Neural cell (in vitro differentiated cells): ENCODE measurements at regions not wholly inside any gene's neighbourhood (a gene's known extent, or its start where the extent isn't known, plus 50 kb on each side); places are given as distances from the start of the nearest gene placed in this dataset.

Source experiments
- CTCF ChIP-seq: fragments of 450-650 bp; IDR thresholded peaks from 2 replicates; pipeline ENCODE4 v1.5.1; 2014; ENCODE audit warnings: antibody characterized with exemption, mild to moderate bottlenecking, moderate library complexity; ENCODE audit not compliant: poor library complexity, severe bottlenecking
- EZH2 ChIP-seq: fragments of 200-600, 300-800 bp; shearing (Covaris generic), sonication (generic); IDR thresholded peaks from 2 replicates; pipeline ENCODE4 v1.6.1; 2014; ENCODE audit warnings: antibody characterized with exemption, low read length, borderline replicate concordance, mild to moderate bottlenecking; ENCODE audit not compliant: insufficient read depth, poor library complexity, severe bottlenecking
- POLR2AphosphoS5 ChIP-seq: IDR thresholded peaks from 2 replicates; pipeline ENCODE4 v1.6.1; 2012

GRCh38 chr17:72590882-72591281, 470.1 kb downstream of the SOX9 start:
- TF ChIP-seq CTCF: no peak
- no peak for TF ChIP-seq EZH2
- TF ChIP-seq POLR2AphosphoS5: no peak
